Uterus (tissue), 3 donors: ENCODE measurements at regions not wholly inside any gene's neighbourhood (a gene's known extent, or its start where the extent isn't known, plus 50 kb on each side); places are given as distances from the start of the nearest gene placed in this dataset.

Experiments used
- DNase-seq, 2 donors: peaks; one replicate each; pipeline ENCODE4 v3.0.0-alpha.2; 2019 to 2020
- H3K27ac ChIP-seq, 2 donors: fragments of 200-600 bp; sonication (generic); 1 replicate in 1 of 2; 2 replicates in 1 of 2; pipeline ENCODE4 v1.5.1; 2016 to 2018
- H3K27me3 ChIP-seq, 2 donors: fragments of 200-600 bp; sonication (generic); one replicate each; pipeline ENCODE4 v1.5.1; 2018 to 2019; ENCODE audit warnings: control low read depth in 1 of 2
- H3K36me3 ChIP-seq, 2 donors: fragments of 200-600 bp; sonication (generic); one replicate each; pipeline ENCODE4 v1.5.1; 2019; ENCODE audit warnings: control low read depth in 1 of 2
- H3K4me1 ChIP-seq, 2 donors: fragments of 200-600 bp; sonication (generic); one replicate each; pipeline ENCODE4 v1.5.1; 2018 to 2019; ENCODE audit warnings: control low read depth in 1 of 2
- H3K4me3 ChIP-seq, 2 donors: fragments of 200-600 bp; sonication (generic); 1 replicate in 1 of 2; 2 replicates in 1 of 2; pipeline ENCODE4 v1.5.1; 2018 to 2019; ENCODE audit warnings: mild to moderate bottlenecking in 1 of 2
- H3K9me3 ChIP-seq, 2 donors: fragments of 200-600 bp; sonication (generic); one replicate each; pipeline ENCODE4 v1.5.1; 2019; ENCODE audit warnings: control low read depth in 1 of 2
- POLR2A ChIP-seq, 2 donors: fragments of 450-650 bp; IDR thresholded peaks; one replicate each; pipeline ENCODE4 v1.6.1; 2016; ENCODE audit warnings: antibody characterized with exemption in 2 of 2, mild to moderate bottlenecking in 1 of 2, moderate library complexity in 1 of 2
- intact Hi-C: fragments of 100-400 bp; cut with DNase I; formaldehyde crosslinking; loops from one replicate; pipeline ENCODE4 v1.15.1; 2023; ENCODE audit warnings: low total_unique reads
- TF ChIP-seq, protein P1 (sequence below), 4 experiments: fragments of 200-600 bp in 2 of 4; fragments of 450-650 bp in 2 of 4; sonication (generic) in 2 of 4; IDR thresholded peaks; one replicate each; pipeline ENCODE4 v1.5.1; 2016 to 2019; ENCODE audit warnings: antibody characterized with exemption in 4 of 4, mild to moderate bottlenecking in 2 of 4, moderate library complexity in 1 of 4
- donor health status: DM: yes; HTN: yes; CAD: no.

- Histone ChIP-seq H3K27ac (no peak overlapping the region), H3K27me3 (no peaks in the 10 kb centered on the region), H3K36me3 (no peaks in the 10 kb centered on the region), H3K9me3 (no peaks in the 10 kb centered on the region), H3K4me3 (no peak overlapping the region), H3K4me1 (no peaks in the 10 kb centered on the region)
- intact Hi-C loops = no loop called here
- TF ChIP-seq POLR2A (IDR thresholded peaks at IDR 0.05) = no peak
- TF ChIP-seq, protein P1, sequence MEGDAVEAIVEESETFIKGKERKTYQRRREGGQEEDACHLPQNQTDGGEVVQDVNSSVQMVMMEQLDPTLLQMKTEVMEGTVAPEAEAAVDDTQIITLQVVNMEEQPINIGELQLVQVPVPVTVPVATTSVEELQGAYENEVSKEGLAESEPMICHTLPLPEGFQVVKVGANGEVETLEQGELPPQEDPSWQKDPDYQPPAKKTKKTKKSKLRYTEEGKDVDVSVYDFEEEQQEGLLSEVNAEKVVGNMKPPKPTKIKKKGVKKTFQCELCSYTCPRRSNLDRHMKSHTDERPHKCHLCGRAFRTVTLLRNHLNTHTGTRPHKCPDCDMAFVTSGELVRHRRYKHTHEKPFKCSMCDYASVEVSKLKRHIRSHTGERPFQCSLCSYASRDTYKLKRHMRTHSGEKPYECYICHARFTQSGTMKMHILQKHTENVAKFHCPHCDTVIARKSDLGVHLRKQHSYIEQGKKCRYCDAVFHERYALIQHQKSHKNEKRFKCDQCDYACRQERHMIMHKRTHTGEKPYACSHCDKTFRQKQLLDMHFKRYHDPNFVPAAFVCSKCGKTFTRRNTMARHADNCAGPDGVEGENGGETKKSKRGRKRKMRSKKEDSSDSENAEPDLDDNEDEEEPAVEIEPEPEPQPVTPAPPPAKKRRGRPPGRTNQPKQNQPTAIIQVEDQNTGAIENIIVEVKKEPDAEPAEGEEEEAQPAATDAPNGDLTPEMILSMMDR (IDR thresholded peaks at IDR 0.05) = no peak
- no peak for DNase-seq
Observed at GRCh38 chr2:104936527-104936926, 82.6 kb downstream of the POU3F3 start.

DNA sequence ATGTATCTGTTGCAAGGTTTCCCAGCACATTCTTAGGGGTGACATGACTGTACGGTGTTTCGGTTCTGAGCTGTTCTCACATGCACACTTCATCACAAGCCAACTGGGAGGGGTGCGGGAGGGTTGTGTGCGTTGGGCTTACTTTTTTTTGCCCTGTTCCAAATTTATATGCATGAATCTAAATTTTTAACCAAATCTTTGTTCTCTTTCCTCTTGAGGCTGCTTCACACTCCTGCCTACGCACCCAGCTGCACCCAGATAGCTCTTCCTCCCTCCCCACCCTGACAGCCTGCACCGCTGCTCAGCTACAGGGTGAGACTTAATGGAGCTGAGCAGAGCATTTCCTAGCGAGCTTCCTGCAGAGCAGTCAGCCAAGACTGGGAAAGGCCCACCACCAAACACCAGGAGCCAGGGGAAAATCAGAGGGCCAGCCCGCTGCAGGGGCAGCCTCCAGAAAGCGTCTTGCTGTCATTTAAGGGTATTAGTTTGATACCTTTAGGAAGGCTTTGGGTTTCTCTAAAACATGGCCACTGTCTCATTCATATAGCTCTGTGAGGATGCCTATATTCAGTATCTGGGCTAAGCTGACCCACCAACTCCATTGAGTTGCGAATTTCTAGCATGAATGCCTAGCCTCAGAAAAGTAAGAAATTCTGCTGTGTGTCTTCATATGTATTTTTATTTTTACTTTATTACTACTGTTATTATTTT lies 84.5 kb downstream of the POU3F3 start:
- no peaks in the 10 kb centered on the region for H3K4me1 ChIP-seq
- H3K27ac ChIP-seq = no peak overlapping the region
- no peaks in the 10 kb centered on the region for H3K9me3 ChIP-seq
- no peaks in the 10 kb centered on the region for H3K27me3 ChIP-seq
- no peak overlapping the region for H3K4me3 ChIP-seq
- intact Hi-C loops = no loop called here
- no peak for TF ChIP-seq POLR2A (IDR thresholded peaks at IDR 0.05)
- TF ChIP-seq, protein P1 (IDR thresholded peaks at IDR 0.05) = no peak
- no peaks in the 10 kb centered on the region for H3K36me3 ChIP-seq
- no peak for DNase-seq

- Histone ChIP-seq H3K9me3 (no peaks in the 10 kb centered on the region), H3K4me3 (no peak overlapping the region), H3K27me3 (no peaks in the 10 kb centered on the region), H3K36me3 (no peaks in the 10 kb centered on the region), H3K4me1 (no peaks in the 10 kb centered on the region), H3K27ac (no peak overlapping the region)
- no peak for DNase-seq
- TF ChIP-seq POLR2A (IDR thresholded peaks at IDR 0.05) = no peak
- TF ChIP-seq, protein P1 (IDR thresholded peaks at IDR 0.05) = no peak
- intact Hi-C loops = no loop called here
Observed at GRCh38 chr2:104939570-104940217, 85.8 kb downstream of the POU3F3 start.

DNA sequence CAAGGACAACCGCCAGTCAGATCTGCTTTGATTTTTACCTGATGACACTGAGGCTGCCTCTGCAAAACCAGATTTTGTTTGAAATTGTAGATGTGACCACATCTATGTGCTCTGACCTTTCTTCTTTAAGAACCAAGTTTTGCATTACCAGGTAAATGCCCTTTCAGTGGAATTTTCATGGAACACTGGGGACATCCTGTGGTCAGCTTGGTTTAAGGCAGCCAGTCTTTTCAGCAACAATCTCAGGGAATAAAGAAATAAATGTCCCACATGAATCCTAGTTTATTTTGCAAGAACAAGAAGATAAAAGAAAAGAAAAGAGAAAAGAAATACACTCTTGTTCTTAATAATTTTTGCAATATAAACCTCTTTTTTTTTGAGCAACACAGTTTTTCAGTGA lies 90.6 kb downstream of the POU3F3 start:
- no peaks in the 10 kb centered on the region for H3K36me3 ChIP-seq
- TF ChIP-seq, protein P1 (IDR thresholded peaks at IDR 0.05) = peak in 1 of 4 experiments; percentile 11
- no peak for TF ChIP-seq POLR2A (IDR thresholded peaks at IDR 0.05)
- intact Hi-C loops = no loop called here
- no peaks in the 10 kb centered on the region for H3K4me1 ChIP-seq
- no peak overlapping the region for H3K27ac ChIP-seq
- no peaks in the 10 kb centered on the region for H3K9me3 ChIP-seq
- no peaks in the 10 kb centered on the region for H3K27me3 ChIP-seq
- no peak overlapping the region for H3K4me3 ChIP-seq
- no peak for DNase-seq

DNA sequence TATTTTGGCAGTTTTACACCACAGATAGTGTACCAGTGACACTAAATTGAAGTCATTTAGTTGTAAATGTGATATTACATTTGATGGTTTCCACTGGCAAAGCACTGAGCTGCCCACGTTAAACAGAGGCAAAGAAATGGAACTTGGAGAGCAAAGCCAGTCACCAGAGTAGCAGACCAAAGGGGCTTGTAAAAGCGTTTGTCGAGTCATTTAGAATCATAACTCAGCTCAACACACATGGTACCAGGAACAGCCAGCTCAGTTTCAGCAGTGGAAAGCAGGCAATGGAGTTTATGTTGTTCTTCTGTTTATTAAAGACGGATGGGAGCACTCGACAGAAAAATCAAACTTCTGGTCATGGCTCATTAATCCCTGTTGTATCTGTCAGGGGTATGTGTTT lies 91.2 kb downstream of the POU3F3 start:
- no peaks in the 10 kb centered on the region for H3K36me3 ChIP-seq
- no peaks in the 10 kb centered on the region for H3K27me3 ChIP-seq
- H3K4me3 ChIP-seq = no peak overlapping the region
- no peaks in the 10 kb centered on the region for H3K4me1 ChIP-seq
- TF ChIP-seq, protein P1 (IDR thresholded peaks at IDR 0.05) = no peak
- TF ChIP-seq POLR2A (IDR thresholded peaks at IDR 0.05) = no peak
- H3K9me3 ChIP-seq = no peaks in the 10 kb centered on the region
- no peak for DNase-seq
- intact Hi-C loops = no loop called here
- H3K27ac ChIP-seq = no peak overlapping the region
